IMR-90 (cell line): ENCODE measurements at regions not wholly inside any gene's neighbourhood (a gene's known extent, or its start where the extent isn't known, plus 50 kb on each side); places are given as distances from the start of the nearest gene placed in this dataset.

Experiments
- MXI1 ChIP-seq: IDR thresholded peaks from 2 replicates; pipeline ENCODE4 v1.6.1; 2012; ENCODE audit warnings: low read depth, mild to moderate bottlenecking, low read length, moderate library complexity, borderline replicate concordance
- POLR2A ChIP-seq: IDR thresholded peaks from 2 replicates; pipeline ENCODE4 v1.6.1; 2012; ENCODE audit warnings: mild to moderate bottlenecking, low read depth, low read length
- RCOR1 ChIP-seq: IDR thresholded peaks from 2 replicates; pipeline ENCODE4 v1.6.1; 2012; ENCODE audit warnings: mild to moderate bottlenecking, low read length, improper control_type of control experiment; ENCODE audit not compliant: insufficient replicate concordance
- RFX5 ChIP-seq: IDR thresholded peaks from 2 replicates; pipeline ENCODE4 v1.8.0; 2012; ENCODE audit warnings: low read depth, mild to moderate bottlenecking, low read length, moderate library complexity
- SMC3 ChIP-seq: fragments of 150-350 bp; IDR thresholded peaks from 2 replicates; pipeline ENCODE4 v1.6.1; 2016; ENCODE audit warnings: low read depth, mild to moderate bottlenecking, antibody characterized with exemption, low read length, moderate library complexity
- TF ChIP-seq, protein P1 (sequence below): conservative IDR thresholded peaks from 2 replicates; pipeline ENCODE4 v1.5.1; 2012; ENCODE audit warnings: mild to moderate bottlenecking, low read depth, low read length, improper control_type of control experiment

DNA sequence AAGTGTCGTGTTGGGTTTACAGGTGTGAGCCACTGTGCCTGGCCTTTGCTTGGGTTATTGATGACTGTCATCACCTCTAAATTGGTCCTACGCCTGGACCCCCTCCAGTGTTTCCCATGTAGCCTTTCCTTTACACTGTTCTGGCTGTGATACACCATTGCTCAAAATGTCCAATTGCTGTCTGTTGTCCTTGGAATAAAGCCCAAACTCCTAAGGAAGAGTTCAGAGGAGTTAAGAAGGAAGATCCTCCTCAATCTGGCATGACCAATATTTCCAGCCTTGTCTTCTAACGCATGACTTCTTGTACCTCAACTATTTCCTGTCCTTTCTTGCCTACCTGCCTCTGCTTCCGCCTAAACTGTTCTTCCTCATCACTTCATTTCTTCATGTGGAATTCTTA is 113.1 kb downstream of the POLR2M start:
- TF ChIP-seq RFX5 (no peak), POLR2A (no peak), SMC3 (no peak), RCOR1 (no peak), MXI1 (no peak)
- TF ChIP-seq, protein P1, sequence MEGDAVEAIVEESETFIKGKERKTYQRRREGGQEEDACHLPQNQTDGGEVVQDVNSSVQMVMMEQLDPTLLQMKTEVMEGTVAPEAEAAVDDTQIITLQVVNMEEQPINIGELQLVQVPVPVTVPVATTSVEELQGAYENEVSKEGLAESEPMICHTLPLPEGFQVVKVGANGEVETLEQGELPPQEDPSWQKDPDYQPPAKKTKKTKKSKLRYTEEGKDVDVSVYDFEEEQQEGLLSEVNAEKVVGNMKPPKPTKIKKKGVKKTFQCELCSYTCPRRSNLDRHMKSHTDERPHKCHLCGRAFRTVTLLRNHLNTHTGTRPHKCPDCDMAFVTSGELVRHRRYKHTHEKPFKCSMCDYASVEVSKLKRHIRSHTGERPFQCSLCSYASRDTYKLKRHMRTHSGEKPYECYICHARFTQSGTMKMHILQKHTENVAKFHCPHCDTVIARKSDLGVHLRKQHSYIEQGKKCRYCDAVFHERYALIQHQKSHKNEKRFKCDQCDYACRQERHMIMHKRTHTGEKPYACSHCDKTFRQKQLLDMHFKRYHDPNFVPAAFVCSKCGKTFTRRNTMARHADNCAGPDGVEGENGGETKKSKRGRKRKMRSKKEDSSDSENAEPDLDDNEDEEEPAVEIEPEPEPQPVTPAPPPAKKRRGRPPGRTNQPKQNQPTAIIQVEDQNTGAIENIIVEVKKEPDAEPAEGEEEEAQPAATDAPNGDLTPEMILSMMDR = no peak
